ENCODE measurements at regions not wholly inside any gene's neighbourhood (a gene's known extent, or its start where the extent isn't known, plus 50 kb on each side); places are given as distances from the start of the nearest gene placed in this dataset.
"Not testable (repeated sequence)": the region's sequence is repeated elsewhere in the genome, so short reads cannot be mapped to it uniquely, and the experiment has no call there.

- DNase-seq (ENCODE audit: low read depth in 2 of 2) = no peak
These were observed 299.5 kb downstream of the MED10 start for GRCh38 chr5:6078881-6079280.

GRCh38 chr5:6076341-6077239 lies 301.8 kb downstream of the MED10 start:
- DNase-seq (ENCODE audit: low read depth in 2 of 2) = no peak

- not testable (repeated sequence) for DNase-seq (ENCODE audit: low read depth in 2 of 2)
These were observed 305.9 kb downstream of the MED10 start for GRCh38 chr5:6072488-6072887.

- DNase-seq (ENCODE audit: low read depth in 2 of 2) = no peak
These were observed 308.7 kb downstream of the MED10 start for GRCh38 chr5:6069496-6070185.

- DNase-seq (ENCODE audit: low read depth in 2 of 2) = no peak
These were observed 312.3 kb downstream of the MED10 start for GRCh38 chr5:6066016-6066415.

- no peak for DNase-seq (ENCODE audit: low read depth in 2 of 2)
These were observed 319.1 kb downstream of the MED10 start for GRCh38 chr5:6059137-6059800.

- DNase-seq (ENCODE audit: low read depth in 2 of 2) = no peak
These were observed 320.2 kb downstream of the MED10 start for GRCh38 chr5:6058055-6058715.

- DNase-seq (ENCODE audit: low read depth in 2 of 2) = no peak
These were observed 322.1 kb downstream of the MED10 start for GRCh38 chr5:6056280-6056679.

GRCh38 chr5:6049662-6050061 lies 328.7 kb downstream of the MED10 start:
- DNase-seq (ENCODE audit: low read depth in 2 of 2) = no peak

- DNase-seq (ENCODE audit: low read depth in 2 of 2) = no peak
These were observed 329.6 kb downstream of the MED10 start for GRCh38 chr5:6048746-6049145.

GRCh38 chr5:6046296-6046967 lies 331.9 kb downstream of the MED10 start:
- DNase-seq (ENCODE audit: low read depth in 2 of 2) = no peak

- DNase-seq (ENCODE audit: low read depth in 2 of 2) = no peak
These were observed 334.6 kb downstream of the MED10 start for GRCh38 chr5:6043491-6044310.

GRCh38 chr5:6041977-6042550 lies 336.3 kb downstream of the MED10 start:
- no peak for DNase-seq (ENCODE audit: low read depth in 2 of 2)

GRCh38 chr5:6039111-6039510 lies 339.2 kb downstream of the MED10 start:
- no peak for DNase-seq (ENCODE audit: low read depth in 2 of 2)

- no peak for DNase-seq (ENCODE audit: low read depth in 2 of 2)
These were observed 342.3 kb downstream of the MED10 start for GRCh38 chr5:6036006-6036405.

GRCh38 chr5:6029811-6030271 lies 348.5 kb downstream of the MED10 start:
- DNase-seq (ENCODE audit: low read depth in 2 of 2) = no peak

- no peak for DNase-seq (ENCODE audit: low read depth in 2 of 2)
These were observed 351.5 kb downstream of the MED10 start for GRCh38 chr5:6026766-6027406.

GRCh38 chr5:6019612-6020011 lies 358.7 kb downstream of the MED10 start:
- no peak for DNase-seq (ENCODE audit: low read depth in 2 of 2)

GRCh38 chr5:6013506-6013905 lies 364.8 kb downstream of the MED10 start:
- no peak for DNase-seq (ENCODE audit: low read depth in 2 of 2)

GRCh38 chr5:6011199-6011598 lies 367.1 kb downstream of the MED10 start:
- DNase-seq (ENCODE audit: low read depth in 2 of 2) = no peak

Measured in stimulated activated CD8-positive, alpha-beta memory T cell treated with anti-CD3 and anti-CD28 coated beads, Interleukin-2, amount 100 ng/mL, for 48 hours (primary cell).